GM19452 (cell line): ENCODE measurements at regions not wholly inside any gene's neighbourhood (a gene's known extent, or its start where the extent isn't known, plus 50 kb on each side); places are given as distances from the start of the nearest gene placed in this dataset.

ENCODE experiments used
- ATAC-seq: cut with Tn5 transposase; IDR thresholded peaks from one replicate; pipeline ENCODE4 v1.9.1; 2021; ENCODE audit not compliant: unreplicated experiment

DNA sequence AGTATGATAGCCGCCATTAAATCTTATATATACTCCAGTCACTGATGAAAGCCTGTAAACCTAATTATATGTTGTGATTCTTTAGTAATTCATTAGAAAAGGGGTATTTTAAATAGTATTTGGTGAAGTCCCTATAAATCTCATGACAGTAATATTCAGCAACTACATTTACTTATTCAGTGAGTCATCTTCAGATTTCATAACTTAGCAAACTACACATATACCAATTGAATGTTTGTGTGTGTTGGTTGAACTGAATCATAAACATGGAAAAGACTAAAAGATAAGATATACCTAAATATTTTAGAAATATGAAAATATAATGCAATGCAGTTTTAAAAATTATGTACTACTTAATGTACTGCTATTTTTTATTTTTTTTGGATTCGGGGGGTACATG, 1050.4 kb downstream of the MAT2B start:
- ATAC-seq: no peak

DNA sequence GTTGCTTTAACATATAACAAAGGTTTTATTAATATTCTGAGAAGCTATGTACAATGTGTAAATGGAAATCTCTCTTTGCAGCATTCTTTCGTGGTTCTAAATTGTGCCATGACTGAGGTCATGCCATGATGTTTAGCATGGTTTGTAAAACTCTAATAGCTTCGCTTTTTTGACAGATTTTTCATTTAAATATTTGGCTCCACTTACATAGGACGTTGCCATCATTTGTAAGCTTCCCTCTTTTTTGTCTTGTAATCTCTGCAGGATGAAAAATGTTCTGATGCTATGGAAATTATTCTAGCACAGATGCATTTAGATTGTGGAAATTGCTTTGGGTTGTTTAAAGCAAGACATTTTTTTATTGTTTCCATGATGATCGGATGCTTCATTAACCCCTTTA, 1054.8 kb downstream of the MAT2B start:
- ATAC-seq: no peak

DNA sequence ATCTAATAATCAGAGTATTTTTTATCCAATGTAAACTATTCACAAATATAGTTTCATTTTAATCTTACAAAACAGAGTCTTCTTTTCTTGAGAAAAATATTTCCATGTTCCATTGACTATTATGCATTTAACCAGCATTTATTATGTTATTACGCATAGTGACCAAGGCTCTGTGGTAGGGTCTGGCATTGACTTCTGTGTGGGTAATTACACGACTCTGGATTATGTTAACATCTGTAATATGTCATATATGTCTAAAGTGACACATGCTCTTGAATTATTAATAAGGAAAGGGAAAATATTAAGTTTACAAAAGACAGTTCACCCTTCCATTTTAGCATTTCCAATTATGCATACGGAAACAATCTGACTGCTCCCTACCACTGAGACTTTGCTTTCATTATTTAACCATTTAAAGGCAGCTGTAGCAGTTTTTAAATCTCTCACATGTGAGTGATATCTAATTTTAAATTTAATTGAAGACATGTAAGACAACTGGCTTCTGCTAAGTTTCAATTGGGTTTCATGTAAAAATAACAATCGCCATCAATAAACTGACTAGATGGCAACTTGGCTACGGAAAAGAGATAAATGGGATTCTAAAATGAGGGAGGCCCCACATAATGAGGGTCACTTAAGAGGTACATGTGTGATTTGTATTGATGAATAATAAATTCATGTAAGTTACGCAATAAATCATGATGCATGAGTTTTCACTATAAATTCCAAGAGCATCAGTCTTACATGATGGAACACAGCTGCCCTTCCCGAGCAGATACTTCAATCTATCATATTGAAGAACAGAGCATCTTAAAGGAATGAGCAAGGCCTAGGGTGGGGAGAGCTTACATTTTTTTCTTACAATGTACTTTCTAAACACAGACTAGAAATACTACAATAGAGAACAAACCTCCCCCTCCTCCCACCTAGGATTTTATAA, 1056.8 kb downstream of the MAT2B start:
- no peak for ATAC-seq

DNA sequence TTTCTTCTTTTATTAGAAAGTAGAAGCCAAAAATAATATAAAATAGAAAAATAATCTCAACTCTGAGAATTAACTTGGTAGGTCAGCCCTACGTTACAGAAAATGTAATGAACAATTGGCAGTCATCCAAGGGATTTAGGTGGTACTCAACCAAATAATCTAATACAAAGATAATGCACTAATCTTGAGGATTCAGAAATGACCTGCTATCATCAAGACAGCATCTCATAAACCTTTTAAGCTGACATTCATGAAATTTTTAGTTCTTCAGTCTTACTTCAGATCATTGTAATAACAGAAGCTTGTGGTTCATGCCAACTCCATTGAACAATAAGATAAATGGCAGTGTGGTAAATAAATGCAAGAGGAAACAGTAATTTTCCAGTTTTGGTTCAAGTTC, 1058.0 kb downstream of the MAT2B start:
- ATAC-seq: no peak

DNA sequence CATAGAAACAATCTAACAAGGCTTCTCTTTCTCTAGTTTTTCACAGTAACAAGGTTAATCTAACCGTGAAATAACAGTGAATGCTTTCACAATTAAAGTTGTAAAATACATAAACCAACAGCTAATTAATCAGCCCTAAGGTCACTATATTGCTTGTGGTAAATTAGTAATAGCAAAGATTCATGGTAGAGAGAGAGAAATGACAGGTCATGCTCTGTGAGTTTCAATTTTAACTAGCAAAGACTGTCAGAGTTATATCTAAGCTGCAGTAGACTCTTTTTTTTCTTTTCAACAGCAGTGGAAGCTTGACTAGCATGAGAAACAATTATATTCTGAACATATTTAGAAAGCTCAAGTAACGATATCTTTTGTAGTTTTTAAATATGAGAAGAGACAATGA, 1068.0 kb downstream of the MAT2B start:
- no peak for ATAC-seq

DNA sequence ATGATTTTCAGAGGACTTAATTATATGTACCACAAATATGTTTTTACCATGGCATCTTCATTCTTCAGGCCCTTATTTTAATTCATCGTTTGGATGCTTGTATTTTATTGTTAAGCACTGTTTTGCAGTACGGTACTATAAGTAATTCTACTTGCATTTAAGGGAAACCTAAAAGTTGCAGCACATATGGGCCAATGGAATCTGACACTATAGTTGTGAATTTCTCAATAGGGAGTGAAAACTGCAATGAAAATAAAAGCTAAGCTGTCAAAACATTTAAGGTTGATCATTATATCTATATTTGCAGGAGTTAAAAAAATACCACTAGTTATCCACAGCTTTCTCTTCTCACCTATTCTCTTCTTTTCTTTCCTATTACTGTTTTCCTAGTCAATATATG, 1071.8 kb downstream of the MAT2B start:
- no peak for ATAC-seq

DNA sequence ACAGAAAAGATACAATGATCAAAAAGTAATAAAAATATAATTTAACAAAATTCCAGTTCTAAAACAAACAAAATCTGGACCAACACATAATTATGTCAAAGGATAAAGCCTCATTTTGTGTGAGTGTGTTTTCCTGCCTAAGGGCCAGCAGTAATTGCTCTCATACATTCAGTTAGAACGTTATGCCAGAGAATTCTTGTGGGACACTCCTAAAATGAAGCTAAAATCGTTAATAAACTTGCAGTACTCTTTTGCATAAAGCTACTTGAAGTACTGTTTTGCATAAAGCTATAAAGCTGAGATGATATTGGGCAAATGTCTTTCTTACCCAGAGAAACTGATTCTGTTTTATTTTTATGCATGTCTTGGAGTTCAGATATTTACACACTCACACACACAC, 1072.3 kb downstream of the MAT2B start:
- no peak for ATAC-seq

DNA sequence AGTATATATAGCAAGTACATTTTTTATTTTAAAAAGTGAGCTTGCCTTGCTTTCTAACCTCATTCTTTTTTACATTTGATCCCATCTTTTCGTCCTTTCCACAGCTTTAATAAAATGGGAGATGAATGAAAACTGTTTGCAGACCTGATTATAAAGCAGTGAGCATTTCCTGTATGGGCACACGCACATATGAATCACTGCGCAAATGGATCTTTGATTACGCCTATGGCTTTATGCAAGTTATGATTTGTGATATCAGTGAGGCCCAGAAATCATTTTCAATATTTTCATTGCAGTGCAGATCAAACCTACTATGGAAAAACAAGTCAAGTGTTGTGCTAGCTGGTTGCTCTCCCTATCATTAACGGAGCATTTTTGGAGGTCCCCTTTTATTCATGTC, 1073.0 kb downstream of the MAT2B start:
- ATAC-seq: no peak

DNA sequence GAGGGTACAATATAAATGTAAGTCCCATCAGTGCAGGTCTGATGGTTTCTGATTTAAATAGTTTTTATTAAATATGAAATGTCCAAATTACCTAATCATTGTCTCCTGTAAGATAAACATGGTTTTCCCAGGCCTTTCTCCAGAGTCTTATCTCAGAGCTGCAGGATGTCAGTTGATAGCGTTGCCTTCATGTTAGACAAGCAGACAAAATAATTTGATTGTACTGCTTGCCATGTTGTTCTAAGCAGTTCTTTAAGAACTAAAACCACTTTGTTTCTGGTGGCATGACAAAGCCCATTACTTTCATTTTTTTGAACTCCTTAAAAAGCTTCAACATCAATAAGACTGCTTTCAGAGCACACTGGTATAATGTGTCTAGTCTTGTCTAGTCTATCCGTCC, 1073.5 kb downstream of the MAT2B start:
- ATAC-seq: no peak

DNA sequence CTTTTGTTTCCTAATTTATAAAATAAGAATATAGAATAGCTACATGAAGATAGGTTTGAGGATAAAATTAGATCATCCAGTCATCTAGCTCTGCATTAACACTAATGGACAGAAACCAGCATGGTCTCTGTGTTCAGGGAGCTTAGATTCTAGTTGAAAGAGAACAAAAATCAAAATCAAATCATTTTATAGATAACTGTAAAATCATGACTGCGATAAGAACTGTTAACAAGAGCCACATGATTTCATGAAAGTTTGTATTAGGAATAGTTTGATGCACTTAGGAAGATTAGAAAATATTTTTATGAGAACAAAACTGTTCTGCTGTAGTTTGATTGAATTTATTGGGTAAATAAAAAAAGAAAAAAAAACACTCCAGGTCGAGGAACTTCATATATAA, 1074.7 kb downstream of the MAT2B start:
- no peak for ATAC-seq

DNA sequence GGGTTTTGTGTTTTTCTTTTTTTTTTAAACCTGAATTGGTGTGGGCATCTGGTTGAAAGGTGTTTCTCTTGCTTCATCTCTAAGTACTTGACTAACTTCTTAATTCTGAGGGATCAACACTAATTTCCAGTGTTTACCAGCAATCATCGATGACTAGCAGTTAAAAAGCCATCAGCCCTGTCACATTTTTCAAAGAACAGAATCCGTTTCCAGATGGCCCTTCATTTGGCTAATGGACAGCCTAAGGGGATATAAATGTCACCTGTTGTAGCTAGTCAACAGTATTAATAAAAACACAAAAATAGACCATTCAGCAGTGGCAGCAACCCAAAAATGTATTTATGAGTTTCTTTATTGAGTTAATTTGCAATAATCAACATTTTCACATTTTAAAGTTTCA, 1076.5 kb downstream of the MAT2B start:
- no peak for ATAC-seq

DNA sequence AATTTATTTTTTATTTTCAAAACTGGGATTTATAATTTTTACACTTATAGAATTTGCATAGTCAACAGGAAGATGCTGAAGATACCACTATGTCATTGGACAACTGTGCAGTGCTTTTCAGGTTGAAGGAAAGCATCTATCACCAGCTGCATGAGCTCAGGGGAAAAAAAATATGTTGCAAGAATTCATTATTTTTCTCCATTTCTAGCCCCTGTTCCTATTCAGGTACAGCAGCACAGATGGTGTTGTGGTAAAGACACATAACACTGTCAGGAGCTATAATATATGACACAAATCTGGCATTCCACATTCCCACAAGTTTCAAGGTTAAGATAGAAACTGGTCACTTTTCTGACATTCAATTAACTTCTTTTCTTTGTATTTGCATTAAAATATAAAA, 1088.6 kb downstream of the MAT2B start:
- no peak for ATAC-seq

DNA sequence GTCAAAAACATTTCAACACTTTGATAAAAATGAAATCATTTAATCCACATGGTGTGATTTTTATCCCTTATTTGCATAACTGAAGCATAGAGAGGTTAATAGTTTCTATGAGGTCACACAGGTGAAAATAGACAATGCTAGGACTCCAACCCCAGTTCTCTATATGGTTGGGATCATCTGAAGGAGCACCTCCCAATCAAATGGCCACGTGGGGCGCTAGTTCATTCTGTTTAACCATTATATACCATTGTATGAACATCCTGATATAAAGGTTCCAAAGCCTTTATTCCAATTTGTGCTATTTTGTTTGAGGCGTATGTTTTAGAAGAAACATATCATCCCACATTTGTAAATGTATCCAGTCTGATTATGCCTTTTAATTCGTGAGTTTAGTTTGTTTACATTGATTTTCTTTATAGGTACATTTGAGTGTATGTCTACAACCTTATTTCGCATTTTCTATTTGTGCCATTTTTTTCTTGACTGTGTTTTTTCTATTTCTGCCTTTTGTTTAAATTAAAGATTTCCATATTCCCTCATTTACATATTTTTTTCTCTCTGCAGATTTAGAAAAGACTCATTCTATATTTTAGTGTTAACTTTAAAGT, 1092.0 kb downstream of the MAT2B start:
- no peak for ATAC-seq

DNA sequence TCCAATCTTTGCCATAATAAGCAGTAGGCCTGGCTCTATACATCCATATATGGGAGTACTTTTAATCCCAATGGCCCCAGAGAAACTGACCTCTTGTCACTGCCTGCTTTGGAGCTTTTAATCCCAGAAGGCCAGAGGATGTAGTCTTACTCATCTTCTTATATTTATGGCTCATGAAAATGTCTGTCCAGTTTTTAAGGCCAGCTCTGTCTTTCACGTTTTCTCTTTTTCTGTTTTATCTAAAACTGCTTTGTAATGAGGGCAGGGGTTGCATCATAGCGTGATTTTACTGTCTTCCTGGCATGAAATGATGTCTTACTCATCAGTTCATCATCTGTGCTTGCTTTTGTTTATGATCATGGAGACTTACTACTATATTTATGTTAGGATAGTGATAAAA, 1094.9 kb downstream of the MAT2B start:
- no peak for ATAC-seq

DNA sequence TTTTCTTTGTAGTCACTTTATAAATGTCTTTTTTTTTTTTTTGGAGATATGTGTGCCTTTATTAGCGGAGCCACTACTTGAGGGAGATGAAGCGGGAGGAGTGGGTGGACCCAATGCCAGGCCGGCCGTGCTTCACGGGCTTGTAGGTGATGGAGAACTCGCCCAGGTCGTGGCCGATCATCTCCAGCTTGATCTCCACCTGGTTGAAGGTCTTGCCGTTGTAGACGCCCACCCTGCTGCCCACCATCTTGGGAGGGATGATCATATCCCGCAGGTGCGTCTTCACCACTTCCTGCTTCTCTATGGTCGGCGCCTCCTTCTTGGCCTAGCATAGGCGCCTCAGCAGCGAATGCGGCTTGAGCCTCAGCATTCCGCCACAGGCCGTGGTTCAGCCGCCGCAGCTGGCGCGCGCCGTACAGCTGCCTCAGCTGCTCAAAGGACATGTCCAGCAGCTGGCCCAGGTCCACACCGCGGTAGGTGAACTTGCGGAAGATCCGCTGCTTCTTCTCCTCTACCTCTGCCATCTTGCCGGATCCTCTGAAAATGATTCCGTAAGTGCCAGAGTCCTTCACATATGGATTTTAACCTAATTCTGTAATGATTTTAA, 1095.6 kb downstream of the MAT2B start:
- no peak for ATAC-seq

DNA sequence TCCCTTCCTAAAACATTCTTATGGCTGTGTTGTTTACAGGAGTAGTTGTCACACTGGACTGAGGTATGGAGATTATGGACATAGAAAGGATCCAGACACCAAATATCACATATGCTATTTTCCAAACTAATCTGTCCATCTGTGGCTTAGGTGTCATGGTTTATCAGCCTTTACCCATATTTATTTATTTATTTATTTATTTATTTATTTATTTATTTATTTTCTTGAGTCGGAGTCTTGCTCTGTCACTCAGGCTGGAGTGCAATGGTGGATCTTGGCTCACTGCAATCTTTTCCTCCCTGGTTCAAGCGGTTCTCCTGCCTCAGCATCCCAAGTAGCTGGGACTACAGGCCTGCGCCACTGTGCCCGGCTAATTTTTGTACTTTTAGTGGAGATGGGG, 1103.1 kb downstream of the MAT2B start:
- no peak for ATAC-seq

DNA sequence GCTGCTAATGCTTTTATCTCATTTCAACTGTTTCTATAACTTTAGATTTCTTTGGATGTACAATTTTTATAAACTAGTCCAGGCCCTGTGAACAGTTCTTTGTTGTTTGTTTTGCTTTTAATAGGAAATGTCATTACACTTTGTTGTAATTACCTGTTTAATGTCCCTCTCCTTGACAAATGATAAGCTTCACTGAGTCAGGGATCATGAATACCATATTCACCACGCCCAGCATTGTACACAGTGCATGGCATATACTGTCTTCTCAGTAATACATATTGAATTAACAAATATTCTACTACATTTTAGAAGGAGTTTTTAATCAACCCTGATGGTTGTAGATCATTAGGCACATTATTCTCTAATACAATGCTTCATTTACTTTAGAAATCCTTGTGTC, 1105.0 kb downstream of the MAT2B start:
- no peak for ATAC-seq

DNA sequence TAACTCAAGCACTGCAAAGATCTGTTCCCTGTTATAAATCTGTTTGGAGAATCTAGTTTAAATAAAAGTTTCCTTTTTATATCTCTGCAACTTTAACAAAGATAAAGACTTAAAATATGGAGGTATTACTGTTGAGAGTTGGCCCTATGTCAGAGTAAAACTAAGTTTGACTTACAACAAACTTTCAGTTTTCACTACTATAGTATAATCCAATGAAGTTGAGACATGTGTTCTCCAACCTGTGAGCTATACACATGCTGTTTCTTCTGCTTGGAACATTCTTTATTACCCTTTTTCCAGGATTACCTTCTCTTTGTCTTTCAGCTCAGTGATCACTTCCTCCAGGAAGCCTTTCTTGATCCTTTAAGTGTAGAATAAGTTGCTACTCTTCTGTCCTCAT, 1109.3 kb downstream of the MAT2B start:
- no peak for ATAC-seq

DNA sequence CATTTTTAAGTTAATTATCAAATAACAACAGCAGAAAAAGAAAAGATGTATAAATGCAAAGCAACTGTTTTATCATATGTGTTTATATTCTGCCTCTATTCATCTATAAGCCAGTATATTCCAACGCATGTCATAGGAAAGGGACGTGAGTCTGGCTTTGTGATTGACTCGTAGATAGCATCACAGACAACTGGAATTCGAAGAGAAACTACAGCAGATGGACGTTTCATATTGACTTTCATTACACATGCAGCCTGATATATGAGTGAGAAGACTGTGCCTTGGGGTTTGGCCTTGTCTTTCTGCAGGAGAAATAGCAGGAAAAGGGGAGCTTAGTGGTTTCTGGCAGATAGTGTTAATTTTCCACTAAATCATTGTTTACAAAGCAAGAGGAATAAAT, 1111.9 kb downstream of the MAT2B start:
- ATAC-seq: no peak

DNA sequence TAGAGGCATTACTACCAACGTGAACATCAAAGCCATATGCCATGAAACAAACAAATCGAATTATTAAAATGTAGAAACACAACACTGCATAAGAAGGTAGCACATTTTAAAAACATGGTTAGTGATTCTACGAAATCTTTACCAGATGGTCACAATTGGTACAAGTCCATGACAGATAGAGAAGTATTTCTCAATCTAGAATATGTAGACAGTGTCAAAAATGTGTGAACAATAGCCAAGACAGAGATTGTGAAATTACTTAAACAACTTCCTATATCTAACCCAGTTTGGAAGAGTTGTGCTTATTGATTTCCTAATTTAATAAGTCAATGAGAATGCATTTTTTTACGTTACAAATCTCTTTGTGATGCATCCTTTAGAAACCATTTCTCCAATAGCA, 1121.6 kb downstream of the MAT2B start:
- ATAC-seq: no peak

DNA sequence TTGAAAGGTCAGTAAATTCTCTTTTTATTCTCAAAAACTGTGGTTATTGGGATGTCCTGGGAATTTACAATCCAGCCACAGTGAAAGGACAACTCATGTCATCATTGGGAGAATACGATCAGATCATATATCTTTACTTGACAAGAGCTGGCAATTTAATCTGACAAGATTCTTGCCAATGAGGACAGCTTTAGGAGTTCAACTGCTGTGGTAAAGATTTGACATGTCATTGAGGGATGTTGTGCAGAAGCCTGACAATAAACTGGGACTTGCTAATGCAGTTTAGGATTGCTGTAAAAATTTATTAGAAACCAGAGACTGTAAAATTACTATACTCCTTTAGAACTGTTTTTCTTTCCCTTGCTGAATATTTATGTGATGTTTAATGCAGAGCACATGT, 1131.0 kb downstream of the MAT2B start:
- ATAC-seq: no peak

DNA sequence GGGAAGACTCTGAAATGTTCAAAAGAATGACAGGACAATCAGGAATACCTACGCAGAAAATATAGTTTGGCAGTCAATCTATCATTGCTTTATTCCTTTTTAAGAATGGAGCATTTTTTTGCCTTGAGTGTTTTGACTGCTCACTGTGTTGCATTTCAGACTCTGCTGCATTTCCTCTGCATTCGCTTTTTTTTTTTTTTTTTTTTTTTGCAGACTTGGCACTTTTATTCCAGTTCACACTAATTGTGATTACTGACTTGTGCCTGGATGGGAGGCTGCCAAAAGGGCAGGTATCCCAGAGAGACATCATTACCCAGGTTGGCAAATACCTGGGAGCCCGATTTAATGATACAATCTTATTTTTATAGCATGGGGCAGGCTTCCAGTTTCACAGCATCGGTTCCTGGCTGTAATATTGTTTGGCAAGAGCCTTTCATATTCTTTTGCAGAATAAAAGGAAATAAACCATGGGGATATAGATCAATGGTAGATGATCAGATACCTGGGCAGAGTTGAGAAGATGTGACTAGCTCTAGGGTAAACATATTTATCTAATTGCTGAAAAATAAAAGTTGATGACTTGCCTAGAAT, 1132.6 kb downstream of the MAT2B start:
- ATAC-seq: no peak
